OCI-LY7 (cell line): ENCODE measurements at regions not wholly inside any gene's neighbourhood (a gene's known extent, or its start where the extent isn't known, plus 50 kb on each side); places are given as distances from the start of the nearest gene placed in this dataset.

Source experiments
- BruUV-seq: library from RNA; stranded (reverse); fragments of 400-500 nt; replicated peaks from 2 replicates; lab custom pipeline; 2021; lab: Mats Ljungman, UMichigan
- CTCF ChIA-PET: fragments of 300-600 bp; sonication (Branson Sonifier 250); formaldehyde crosslinking; loops from one replicate; lab custom pipeline; 2022; ENCODE audit warnings: antibody characterized with exemption; ENCODE audit not compliant: unreplicated experiment; lab: Charles Lee
- POLR2A ChIA-PET: fragments of 300-600 bp; sonication (Branson Sonifier 250); formaldehyde crosslinking; loops from one replicate; lab custom pipeline; 2022; ENCODE audit warnings: antibody characterized with exemption; lab: Charles Lee
- DNase-seq: peaks from one replicate; pipeline ENCODE4 v3.0.0-alpha.2; 2015; ENCODE audit warnings: low spot score
- H2AFZ ChIP-seq: fragments of 200-600 bp; sonication (generic), shearing (Covaris generic); 2 replicates; pipeline ENCODE4 v1.6.1; 2014; ENCODE audit warnings: mild to moderate bottlenecking, antibody characterized with exemption, low read length, moderate library complexity
- H3K27ac ChIP-seq: fragments of 200-600 bp; sonication (generic); 2 replicates; pipeline ENCODE4 v1.5.1; 2014; ENCODE audit warnings: mixed run types, low read depth, mild to moderate bottlenecking, moderate library complexity, low read length, inconsistent platforms; ENCODE audit not compliant: poor library complexity, severe bottlenecking
- H3K36me3 ChIP-seq: fragments of 200-600 bp; sonication (generic); 2 replicates; pipeline ENCODE4 v1.6.1; 2014; ENCODE audit warnings: mild to moderate bottlenecking, antibody characterized with exemption, low read length, moderate library complexity, mixed read lengths; ENCODE audit not compliant: insufficient read depth
- H3K4me1 ChIP-seq: fragments of 200-600 bp; sonication (generic); 2 replicates; pipeline ENCODE4 v1.5.1; 2014; ENCODE audit warnings: mild to moderate bottlenecking, low read length; ENCODE audit not compliant: insufficient read depth, poor library complexity, severe bottlenecking
- H3K4me2 ChIP-seq: fragments of 200-600 bp; sonication (generic); 2 replicates; pipeline ENCODE4 v1.6.1; 2014; ENCODE audit warnings: mild to moderate bottlenecking, low read length
- H3K4me3 ChIP-seq: fragments of 200-600 bp; sonication (generic); 2 replicates; pipeline ENCODE4 v1.5.1; 2014; ENCODE audit warnings: mild to moderate bottlenecking, low read depth, low read length; ENCODE audit not compliant: poor library complexity, severe bottlenecking
- H3K79me2 ChIP-seq: fragments of 200-600 bp; sonication (generic); 2 replicates; pipeline ENCODE4 v1.6.1; 2016; ENCODE audit warnings: low read depth, mild to moderate bottlenecking, low read length, moderate library complexity, mixed read lengths; ENCODE audit not compliant: insufficient read depth
- H3K9me2 ChIP-seq: fragments of 200-600 bp; sonication (generic); 2 replicates; pipeline ENCODE4 v1.6.1; 2016; ENCODE audit warnings: mild to moderate bottlenecking, low read length, mixed read lengths; ENCODE audit not compliant: insufficient read depth
- H3K9me3 ChIP-seq: fragments of 200-600 bp; sonication (generic); 2 replicates; pipeline ENCODE4 v1.6.1; 2014; ENCODE audit warnings: mild to moderate bottlenecking, mixed run types, low read length, mixed read lengths
- H4K20me1 ChIP-seq: fragments of 200-600 bp; sonication (generic); 2 replicates; pipeline ENCODE4 v1.6.1; 2014; ENCODE audit warnings: mild to moderate bottlenecking, antibody characterized with exemption, low read length, moderate library complexity, mixed read lengths; ENCODE audit not compliant: insufficient read depth
- CTCF ChIP-seq: fragments of 200-600 bp; sonication (generic); conservative IDR thresholded peaks from 2 replicates; pipeline ENCODE4 v1.5.1; 2014; ENCODE audit warnings: mild to moderate bottlenecking, antibody characterized with exemption, low read length, moderate library complexity, mixed read lengths
- EZH2phosphoT487 ChIP-seq: fragments of 200-600 bp; sonication (generic); IDR thresholded peaks from 2 replicates; pipeline ENCODE4 v1.6.1; 2018; ENCODE audit warnings: low read depth, borderline replicate concordance, mild to moderate bottlenecking, mixed run types, antibody characterized with exemption, low read length, moderate library complexity, mixed read lengths
- intact Hi-C: fragments of 100-400 bp; cut with micrococcal nuclease; formaldehyde crosslinking; loops from one replicate; pipeline ENCODE4 v1.10.0; 2022; ENCODE audit not compliant: unreplicated experiment

GRCh38 chr17:13741744-13742143 lies 140.0 kb upstream of the HS3ST3A1 start:
- Histone ChIP-seq H3K4me2 (no peak overlapping the region), H3K27ac (no peak overlapping the region), H3K9me3 (no peaks in the 10 kb centered on the region), H3K4me1 (no peaks in the 10 kb centered on the region), H4K20me1 (no peaks in the 10 kb centered on the region), H3K36me3 (no peaks in the 10 kb centered on the region), H3K4me3 (no peak overlapping the region), H3K9me2 (no peaks in the 10 kb centered on the region), H2AFZ (no peak overlapping the region), H3K79me2 (no peaks in the 10 kb centered on the region)
- BruUV-seq = no TSS peak
- POLR2A ChIA-PET = no interaction called here
- no peak for TF ChIP-seq EZH2phosphoT487
- TF ChIP-seq CTCF = no peak
- intact Hi-C loops = no loop called here
- CTCF ChIA-PET = no interaction called here
- DNase-seq = no peak

GRCh38 chr17:13743906-13744305 lies 142.2 kb upstream of the HS3ST3A1 start:
- DNase-seq = no peak
- Histone ChIP-seq H3K9me2 (no peaks in the 10 kb centered on the region), H3K4me2 (no peak overlapping the region), H2AFZ (no peak overlapping the region), H3K4me1 (no peaks in the 10 kb centered on the region), H3K79me2 (no peaks in the 10 kb centered on the region), H3K9me3 (no peaks in the 10 kb centered on the region), H3K27ac (no peak overlapping the region), H3K4me3 (no peak overlapping the region), H4K20me1 (no peaks in the 10 kb centered on the region), H3K36me3 (no peaks in the 10 kb centered on the region)
- TF ChIP-seq CTCF (no peak), EZH2phosphoT487 (no peak)
- intact Hi-C loops = no loop called here
- ChIA-PET POLR2A (interaction anchor here (1.4 kb wide), 1 partner anchor 24 kb away, joined by 3 read pairs; no protein-coding TSS in a partner anchor), CTCF (no interaction called here)
- no TSS peak for BruUV-seq

DNA sequence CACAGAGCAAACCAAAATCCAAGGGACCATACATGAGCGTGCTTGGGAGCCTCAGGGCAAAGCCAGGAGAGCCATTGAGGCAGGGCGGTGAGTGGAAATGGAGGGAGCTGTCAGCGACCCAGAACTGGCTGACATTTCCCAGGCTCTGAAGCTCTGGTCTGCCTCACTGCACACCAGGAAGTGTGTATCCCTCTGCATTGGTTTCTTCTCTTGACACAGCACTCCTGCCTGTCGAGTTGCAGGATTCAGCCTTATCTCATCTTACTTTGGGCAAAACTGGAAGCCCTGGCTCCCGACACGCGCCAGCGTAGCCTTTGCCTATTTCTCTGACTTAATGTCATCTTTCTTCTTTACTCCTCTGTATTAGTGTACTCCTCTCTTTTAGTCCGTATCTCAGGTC lies 144.7 kb upstream of the HS3ST3A1 start:
- BruUV-seq = no TSS peak
- Histone ChIP-seq H2AFZ (no peak overlapping the region), H3K79me2 (no peaks in the 10 kb centered on the region), H3K4me2 (no peak overlapping the region), H3K9me3 (no peaks in the 10 kb centered on the region), H3K27ac (no peak overlapping the region), H3K36me3 (no peaks in the 10 kb centered on the region), H3K4me1 (no peaks in the 10 kb centered on the region), H3K4me3 (no peak overlapping the region), H4K20me1 (no peaks in the 10 kb centered on the region), H3K9me2 (no peaks in the 10 kb centered on the region)
- ChIA-PET POLR2A (no interaction called here), CTCF (no interaction called here)
- DNase-seq = no peak
- intact Hi-C loops = no loop called here
- no peak for TF ChIP-seq CTCF
- no peak for TF ChIP-seq EZH2phosphoT487
